ENCODE measurements at regions not wholly inside any gene's neighbourhood (a gene's known extent, or its start where the extent isn't known, plus 50 kb on each side); places are given as distances from the start of the nearest gene placed in this dataset.

DNA sequence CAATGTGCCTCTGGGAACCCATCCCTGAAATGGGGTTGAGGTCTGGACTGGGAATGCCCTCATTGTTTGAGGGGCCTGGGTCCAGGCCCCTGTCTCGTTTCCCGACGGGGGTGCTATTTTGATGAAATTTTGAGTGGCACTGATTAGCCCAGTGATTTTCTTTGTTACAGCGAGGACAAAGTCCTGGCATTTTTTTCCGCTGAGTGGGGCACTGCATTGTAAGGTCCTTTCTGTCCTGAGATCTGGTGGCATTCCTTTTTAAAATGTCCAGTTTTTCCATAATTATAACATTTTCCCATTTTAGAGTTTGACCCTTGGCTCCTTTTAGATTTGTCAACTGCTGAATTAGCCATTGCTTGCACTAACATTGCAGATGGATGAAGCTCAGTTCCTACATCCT lies 69.7 kb upstream of the INCENP start:
- no peak for DNase-seq (ENCODE audit: low spot score)
- TF ChIP-seq, protein P1, sequence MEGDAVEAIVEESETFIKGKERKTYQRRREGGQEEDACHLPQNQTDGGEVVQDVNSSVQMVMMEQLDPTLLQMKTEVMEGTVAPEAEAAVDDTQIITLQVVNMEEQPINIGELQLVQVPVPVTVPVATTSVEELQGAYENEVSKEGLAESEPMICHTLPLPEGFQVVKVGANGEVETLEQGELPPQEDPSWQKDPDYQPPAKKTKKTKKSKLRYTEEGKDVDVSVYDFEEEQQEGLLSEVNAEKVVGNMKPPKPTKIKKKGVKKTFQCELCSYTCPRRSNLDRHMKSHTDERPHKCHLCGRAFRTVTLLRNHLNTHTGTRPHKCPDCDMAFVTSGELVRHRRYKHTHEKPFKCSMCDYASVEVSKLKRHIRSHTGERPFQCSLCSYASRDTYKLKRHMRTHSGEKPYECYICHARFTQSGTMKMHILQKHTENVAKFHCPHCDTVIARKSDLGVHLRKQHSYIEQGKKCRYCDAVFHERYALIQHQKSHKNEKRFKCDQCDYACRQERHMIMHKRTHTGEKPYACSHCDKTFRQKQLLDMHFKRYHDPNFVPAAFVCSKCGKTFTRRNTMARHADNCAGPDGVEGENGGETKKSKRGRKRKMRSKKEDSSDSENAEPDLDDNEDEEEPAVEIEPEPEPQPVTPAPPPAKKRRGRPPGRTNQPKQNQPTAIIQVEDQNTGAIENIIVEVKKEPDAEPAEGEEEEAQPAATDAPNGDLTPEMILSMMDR (IDR thresholded peaks at IDR 0.05; ENCODE audit: extremely low read depth, insufficient read depth, missing control alignments) = no peak
- in situ Hi-C loops (cut with MboI; ENCODE audit: low pct_unique_long_range_greater_than_20kb, low sequenced_read_pairs, unreplicated experiment) = no loop called here

DNA sequence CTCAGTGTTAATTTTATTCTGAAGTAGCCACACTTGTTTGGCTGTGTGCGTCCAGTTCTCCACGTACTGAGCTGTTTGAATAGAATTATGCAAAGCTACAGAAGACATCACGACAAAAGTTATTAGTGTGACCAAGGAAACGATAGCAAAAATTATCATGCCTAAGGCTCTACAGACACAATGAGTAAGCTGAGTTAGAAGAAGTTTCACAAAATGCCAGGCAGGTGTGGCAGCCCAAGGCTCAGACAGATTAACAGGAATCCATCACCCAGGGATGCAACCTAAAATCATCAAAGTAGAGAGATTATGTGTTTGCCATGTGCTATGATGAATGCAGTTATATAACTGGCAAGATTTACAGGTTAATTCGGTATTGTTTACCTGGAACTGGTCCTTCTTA lies 73.1 kb upstream of the INCENP start:
- in situ Hi-C loops (cut with MboI; ENCODE audit: low pct_unique_long_range_greater_than_20kb, low sequenced_read_pairs, unreplicated experiment) = no loop called here

DNA sequence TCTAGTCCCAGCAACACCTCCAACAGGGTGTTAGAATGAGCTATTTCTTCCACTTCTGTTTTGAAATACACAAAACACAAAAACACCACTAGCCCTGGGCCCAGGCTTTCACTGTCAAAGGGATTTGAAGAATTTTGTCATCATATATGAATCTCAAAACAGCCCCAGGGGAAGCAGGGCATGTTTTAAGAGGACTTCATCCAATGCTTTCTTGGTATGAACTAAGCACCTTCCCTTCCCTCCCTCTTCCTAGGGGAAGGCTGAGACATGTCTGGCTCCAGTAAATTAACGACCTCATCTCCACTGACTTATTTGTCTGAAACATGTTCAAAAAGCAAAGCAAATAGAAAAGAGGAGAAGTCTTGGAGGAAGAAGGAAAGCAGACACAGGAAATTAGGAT lies 75.7 kb upstream of the INCENP start:
- TF ChIP-seq, protein P1 (IDR thresholded peaks at IDR 0.05; ENCODE audit: extremely low read depth, insufficient read depth, missing control alignments) = no peak
- no peak for DNase-seq (ENCODE audit: low spot score)
- in situ Hi-C loops (cut with MboI; ENCODE audit: low pct_unique_long_range_greater_than_20kb, low sequenced_read_pairs, unreplicated experiment) = no loop called here

More for the DNA sequence above, 73.1 kb upstream of the INCENP start:
- DNase-seq (ENCODE audit: low spot score) = no peak
- TF ChIP-seq, protein P1 (IDR thresholded peaks at IDR 0.05; ENCODE audit: extremely low read depth, insufficient read depth, missing control alignments) = no peak

DNA sequence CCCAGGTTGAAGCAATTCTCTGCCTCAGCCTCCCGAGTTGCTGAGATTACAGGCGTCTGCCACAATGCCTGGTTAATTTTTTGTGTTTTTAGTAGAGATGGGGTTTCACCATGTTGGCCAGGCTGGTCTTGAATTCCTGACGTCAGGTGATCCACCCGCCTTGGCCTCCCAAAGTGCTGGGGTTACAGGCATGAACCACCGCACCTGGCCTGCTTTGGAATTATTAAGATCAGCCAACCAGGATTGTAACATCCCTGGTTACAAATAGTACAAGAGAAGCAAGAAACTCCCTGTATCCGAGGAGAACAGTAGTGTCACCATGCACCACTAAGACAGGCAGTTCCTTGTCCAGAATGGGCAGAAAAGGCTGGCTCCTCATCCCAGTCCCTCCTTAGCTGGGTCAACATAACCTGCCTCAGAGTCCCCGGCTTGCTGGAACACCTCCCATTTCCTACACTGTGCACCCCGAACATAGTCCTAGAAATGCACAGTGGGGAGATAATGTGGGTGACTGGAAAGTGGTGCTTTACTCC lies 77.2 kb upstream of the INCENP start:
- in situ Hi-C loops (cut with MboI; ENCODE audit: low pct_unique_long_range_greater_than_20kb, low sequenced_read_pairs, unreplicated experiment) = no loop called here
- no peak for DNase-seq (ENCODE audit: low spot score)
- TF ChIP-seq, protein P1 (IDR thresholded peaks at IDR 0.05; ENCODE audit: extremely low read depth, insufficient read depth, missing control alignments) = no peak

DNA sequence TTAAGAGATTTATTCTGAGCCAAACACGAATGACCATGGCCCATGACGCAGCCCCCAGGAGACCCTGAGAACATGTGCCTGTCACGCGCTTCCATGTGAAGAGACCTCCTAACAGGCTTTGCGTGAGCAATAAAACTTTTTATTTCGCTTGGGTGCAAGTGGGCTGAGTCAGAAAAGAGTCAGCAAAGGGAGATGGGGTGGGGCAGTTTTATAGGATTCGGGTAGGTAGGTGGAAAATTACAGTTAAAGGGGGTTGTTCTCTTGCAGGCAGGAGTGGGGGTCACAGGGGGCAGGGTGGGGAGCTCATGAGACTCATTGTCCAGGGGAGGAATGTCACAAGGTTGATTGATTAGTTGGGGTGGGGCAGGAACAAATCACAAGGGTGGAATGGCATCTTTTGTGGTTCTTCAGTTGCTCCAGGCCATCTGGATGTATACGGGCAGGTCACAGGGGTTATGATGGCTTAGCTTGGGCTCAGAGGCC lies 77.2 kb upstream of the FTH1 start:
- TF ChIP-seq, protein P1 (IDR thresholded peaks at IDR 0.05; ENCODE audit: extremely low read depth, insufficient read depth, missing control alignments) = no peak
- DNase-seq (ENCODE audit: low spot score) = no peak
- in situ Hi-C loops (cut with MboI; ENCODE audit: low pct_unique_long_range_greater_than_20kb, low sequenced_read_pairs, unreplicated experiment) = no loop called here

DNA sequence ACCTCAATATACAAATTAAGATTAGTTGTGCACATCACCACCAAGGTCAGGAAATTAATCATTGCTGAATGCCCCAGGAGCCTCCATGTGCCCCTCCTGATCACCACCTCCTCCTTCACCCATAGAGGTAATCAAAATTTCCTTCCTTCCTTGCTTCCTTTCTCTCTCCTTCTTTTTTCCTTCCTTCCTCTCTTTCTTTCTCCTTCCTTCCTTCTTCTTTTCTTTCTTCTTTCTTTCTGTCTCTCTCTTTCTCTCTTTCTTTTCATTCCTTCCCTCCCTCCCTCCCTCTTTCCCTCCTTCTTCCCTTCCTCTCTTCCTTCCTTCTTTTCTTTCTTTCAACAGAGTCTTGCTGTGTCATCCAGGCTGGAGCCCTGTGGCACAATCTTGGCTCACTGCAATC lies 67.9 kb upstream of the FTH1 start:
- DNase-seq (ENCODE audit: low spot score) = no peak
- TF ChIP-seq, protein P1 (IDR thresholded peaks at IDR 0.05; ENCODE audit: extremely low read depth, insufficient read depth, missing control alignments) = no peak

DNA sequence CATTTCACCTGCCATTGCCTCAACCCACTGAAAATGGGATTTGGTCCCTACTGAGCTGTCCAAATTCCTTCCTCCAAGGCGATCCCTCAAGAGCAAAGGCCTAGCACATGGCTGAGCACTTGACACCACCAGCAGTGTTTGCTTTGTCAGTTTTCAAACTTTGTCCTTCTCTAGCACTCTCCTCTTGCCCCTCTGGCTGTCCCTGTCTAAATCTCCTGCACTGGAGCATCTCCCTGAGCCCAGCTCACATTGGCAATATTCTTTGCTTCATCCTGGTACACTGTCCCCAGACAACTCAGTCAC lies 66.6 kb upstream of the FTH1 start:
- TF ChIP-seq, protein P1 (IDR thresholded peaks at IDR 0.05; ENCODE audit: extremely low read depth, insufficient read depth, missing control alignments) = no peak
- in situ Hi-C loops (cut with MboI; ENCODE audit: low pct_unique_long_range_greater_than_20kb, low sequenced_read_pairs, unreplicated experiment) = no loop called here
- no peak for DNase-seq (ENCODE audit: low spot score)

More for the DNA sequence above, 67.9 kb upstream of the FTH1 start:
- in situ Hi-C loops (cut with MboI; ENCODE audit: low pct_unique_long_range_greater_than_20kb, low sequenced_read_pairs, unreplicated experiment) = no loop called here
